IMR-90 (cell line): ENCODE measurements at regions not wholly inside any gene's neighbourhood (a gene's known extent, or its start where the extent isn't known, plus 50 kb on each side); places are given as distances from the start of the nearest gene placed in this dataset.

Source experiments
- BHLHE40 ChIP-seq: fragments of 150-350 bp; IDR thresholded peaks from 2 replicates; pipeline ENCODE4 v1.6.1; 2016; ENCODE audit warnings: mild to moderate bottlenecking, low read depth, low read length
- CEBPB ChIP-seq: IDR thresholded peaks from 2 replicates; pipeline ENCODE4 v1.6.1; 2012; ENCODE audit warnings: low read depth, low read length, improper control_type of control experiment
- CTCF ChIP-seq: conservative IDR thresholded peaks from 2 replicates; pipeline ENCODE4 v1.5.1; 2012; ENCODE audit warnings: mild to moderate bottlenecking, low read depth, low read length, improper control_type of control experiment
- ELK1 ChIP-seq: fragments of 150-350 bp; IDR thresholded peaks from 2 replicates; pipeline ENCODE4 v1.6.1; 2016; ENCODE audit warnings: low read depth, mild to moderate bottlenecking, low read length, moderate library complexity, borderline replicate concordance
- FOS ChIP-seq: fragments of 150-350 bp; IDR thresholded peaks from 2 replicates; pipeline ENCODE4 v1.6.1; 2016; ENCODE audit warnings: low read depth, low read length
- MAZ ChIP-seq: IDR thresholded peaks from 2 replicates; pipeline ENCODE4 v1.6.1; 2012; ENCODE audit warnings: low read depth, mild to moderate bottlenecking, low read length, improper control_type of control experiment, moderate library complexity, borderline replicate concordance
- NFE2L2 ChIP-seq: fragments of 150-350 bp; IDR thresholded peaks from 2 replicates; pipeline ENCODE4 v1.6.1; 2016; ENCODE audit warnings: low read depth, mild to moderate bottlenecking, low read length
- POLR2A ChIP-seq: IDR thresholded peaks from 2 replicates; pipeline ENCODE4 v1.6.1; 2012; ENCODE audit warnings: mild to moderate bottlenecking, low read depth, low read length
- RFX5 ChIP-seq: IDR thresholded peaks from 2 replicates; pipeline ENCODE4 v1.8.0; 2012; ENCODE audit warnings: low read depth, mild to moderate bottlenecking, low read length, moderate library complexity
- SMC3 ChIP-seq: fragments of 150-350 bp; IDR thresholded peaks from 2 replicates; pipeline ENCODE4 v1.6.1; 2016; ENCODE audit warnings: low read depth, mild to moderate bottlenecking, antibody characterized with exemption, low read length, moderate library complexity

GRCh38 chr2:37831081-37831780 lies 93.9 kb upstream of the RMDN2 start:
- TF ChIP-seq CTCF, result no peak
- no peak for TF ChIP-seq MAZ
- TF ChIP-seq POLR2A, result no peak
- no peak for TF ChIP-seq ELK1
- TF ChIP-seq CEBPB, result no peak
- TF ChIP-seq NFE2L2, result no peak
- no peak for TF ChIP-seq BHLHE40
- no peak for TF ChIP-seq RFX5
- no peak for TF ChIP-seq FOS
- no peak for TF ChIP-seq SMC3
